ENCODE measurements at regions not wholly inside any gene's neighbourhood (a gene's known extent, or its start where the extent isn't known, plus 50 kb on each side); places are given as distances from the start of the nearest gene placed in this dataset.

- no peak overlapping the region for H3K4me3 ChIP-seq
- H3K4me1 ChIP-seq: peaks cover under 1 to 17% (median 14%) of the 10 kb centered on the region in 4 donors
- intact Hi-C loops (cut with DNase I): loop anchor here (5.0 to 10.0 kb wide), 4 partner anchors 560 to 1218 kb away; no protein-coding TSS in a partner anchor
- TF ChIP-seq EP300 (IDR thresholded peaks at IDR 0.05) (no peak), CTCF (IDR thresholded peaks at IDR 0.05) (no peak), POLR2A (IDR thresholded peaks at IDR 0.05; ENCODE audit: low read depth) (no peak), POLR2AphosphoS5 (IDR thresholded peaks at IDR 0.05) (no peak)
- peaks cover 0 to 10% (median 0%) of the 10 kb centered on the region in 4 donors for H3K36me3 ChIP-seq
- 63% methylated on average over 3 of the region's 3 CpGs for WGBS
- H3K27ac ChIP-seq (replicated peaks in 1 of 4): peak overlapping the region in 1 of 4 donors; percentile 19
- H3K27me3 ChIP-seq: no peaks in the 10 kb centered on the region
- DNase-seq (ENCODE audit: extremely low spot score): no peak
- no peaks in the 10 kb centered on the region for H3K9me3 ChIP-seq
Measured at GRCh38 chr4:123104310-123105025, 182.1 kb upstream of the NUDT6 start.

- 81% methylated on average over 5 of the region's 5 CpGs for WGBS
- Histone ChIP-seq H3K4me3 (no peak overlapping the region), H3K36me3 (peaks cover 0 to 10% (median 0%) of the 10 kb centered on the region in 4 donors), H3K27ac (replicated peaks in 1 of 4) (peak overlapping the region in 1 of 4 donors; percentile 19), H3K9me3 (no peaks in the 10 kb centered on the region), H3K4me1 (peaks cover 3 to 22% (median 19%) of the 10 kb centered on the region in 4 donors), H3K27me3 (no peaks in the 10 kb centered on the region)
- DNase-seq (ENCODE audit: extremely low spot score): no peak
- intact Hi-C loops (cut with DNase I): loop anchor here (10.0 kb wide), 2 partner anchors 560 to 1010 kb away; no protein-coding TSS in a partner anchor
- TF ChIP-seq EP300 (IDR thresholded peaks at IDR 0.05) (no peak), CTCF (IDR thresholded peaks at IDR 0.05) (no peak), POLR2A (IDR thresholded peaks at IDR 0.05; ENCODE audit: low read depth) (no peak), POLR2AphosphoS5 (IDR thresholded peaks at IDR 0.05) (no peak)
Measured at GRCh38 chr4:123105026-123105420, 182.6 kb upstream of the NUDT6 start.

GRCh38 chr4:123106747-123107146 lies 184.3 kb upstream of the NUDT6 start:
- intact Hi-C loops (cut with DNase I): loop anchor here (10.0 kb wide), 2 partner anchors 558 to 1008 kb away; no protein-coding TSS in a partner anchor
- no peak for DNase-seq (ENCODE audit: extremely low spot score)
- 97% methylated on average over 8 of the region's 8 CpGs for WGBS
- H3K36me3 ChIP-seq: peaks cover 0 to 10% (median 0%) of the 10 kb centered on the region in 4 donors
- H3K4me1 ChIP-seq: peaks cover 8 to 35% (median 30%) of the 10 kb centered on the region in 4 donors
- no peak overlapping the region for H3K27ac ChIP-seq (replicated peaks in 1 of 4)
- no peak for TF ChIP-seq CTCF (IDR thresholded peaks at IDR 0.05)
- no peak for TF ChIP-seq EP300 (IDR thresholded peaks at IDR 0.05)
- H3K27me3 ChIP-seq: no peaks in the 10 kb centered on the region
- no peak overlapping the region for H3K4me3 ChIP-seq
- H3K9me3 ChIP-seq: no peaks in the 10 kb centered on the region

- H3K4me1 ChIP-seq: peaks cover 8 to 38% (median 32%) of the 10 kb centered on the region in 4 donors
- H3K4me3 ChIP-seq: no peak overlapping the region
- intact Hi-C loops (cut with DNase I): loop anchor here (10.0 kb wide), 2 partner anchors 557 to 1007 kb away; no protein-coding TSS in a partner anchor
- no peak overlapping the region for H3K27ac ChIP-seq (replicated peaks in 1 of 4)
- no peaks in the 10 kb centered on the region for H3K27me3 ChIP-seq
- peaks cover 0 to 10% (median 0%) of the 10 kb centered on the region in 4 donors for H3K36me3 ChIP-seq
- TF ChIP-seq CTCF (IDR thresholded peaks at IDR 0.05): no peak
- TF ChIP-seq POLR2AphosphoS5 (IDR thresholded peaks at IDR 0.05): no peak
- TF ChIP-seq EP300 (IDR thresholded peaks at IDR 0.05): no peak
- no peak for TF ChIP-seq POLR2A (IDR thresholded peaks at IDR 0.05; ENCODE audit: low read depth)
- WGBS: 98% methylated on average over 16 of the region's 16 CpGs
- no peaks in the 10 kb centered on the region for H3K9me3 ChIP-seq
- DNase-seq (ENCODE audit: extremely low spot score): no peak
Measured at GRCh38 chr4:123107444-123108252, 185.3 kb upstream of the NUDT6 start.

All from esophagus muscularis mucosa (tissue), 4 donors.